ENCODE measurements at regions not wholly inside any gene's neighbourhood (a gene's known extent, or its start where the extent isn't known, plus 50 kb on each side); places are given as distances from the start of the nearest gene placed in this dataset.

DNA sequence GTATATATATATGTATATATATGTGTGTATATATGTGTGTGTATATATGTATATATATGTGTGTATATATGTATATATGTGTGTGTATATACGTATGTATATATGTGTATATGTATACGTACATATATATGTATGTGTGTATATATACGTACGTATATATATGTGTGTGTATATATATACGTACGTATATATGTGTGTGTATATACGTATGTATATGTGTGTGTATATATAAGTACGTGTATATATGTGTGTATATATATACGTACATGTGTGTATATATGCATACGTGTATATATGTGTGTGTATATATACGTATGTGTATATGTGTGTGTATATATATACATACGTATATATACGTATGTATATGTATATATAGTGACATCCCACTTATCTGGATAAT, 154.4 kb downstream of the CDRT15L2 start:
- TF ChIP-seq POLR2A (IDR thresholded peaks at IDR 0.05) (no peak), EP300 (IDR thresholded peaks at IDR 0.05) (no peak)
- TF ChIP-seq, protein P1, sequence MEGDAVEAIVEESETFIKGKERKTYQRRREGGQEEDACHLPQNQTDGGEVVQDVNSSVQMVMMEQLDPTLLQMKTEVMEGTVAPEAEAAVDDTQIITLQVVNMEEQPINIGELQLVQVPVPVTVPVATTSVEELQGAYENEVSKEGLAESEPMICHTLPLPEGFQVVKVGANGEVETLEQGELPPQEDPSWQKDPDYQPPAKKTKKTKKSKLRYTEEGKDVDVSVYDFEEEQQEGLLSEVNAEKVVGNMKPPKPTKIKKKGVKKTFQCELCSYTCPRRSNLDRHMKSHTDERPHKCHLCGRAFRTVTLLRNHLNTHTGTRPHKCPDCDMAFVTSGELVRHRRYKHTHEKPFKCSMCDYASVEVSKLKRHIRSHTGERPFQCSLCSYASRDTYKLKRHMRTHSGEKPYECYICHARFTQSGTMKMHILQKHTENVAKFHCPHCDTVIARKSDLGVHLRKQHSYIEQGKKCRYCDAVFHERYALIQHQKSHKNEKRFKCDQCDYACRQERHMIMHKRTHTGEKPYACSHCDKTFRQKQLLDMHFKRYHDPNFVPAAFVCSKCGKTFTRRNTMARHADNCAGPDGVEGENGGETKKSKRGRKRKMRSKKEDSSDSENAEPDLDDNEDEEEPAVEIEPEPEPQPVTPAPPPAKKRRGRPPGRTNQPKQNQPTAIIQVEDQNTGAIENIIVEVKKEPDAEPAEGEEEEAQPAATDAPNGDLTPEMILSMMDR (IDR thresholded peaks at IDR 0.05) = no peak

Measured in tibial nerve (tissue), 4 donors.